Sigmoid colon (tissue), 6 donors: ENCODE measurements at regions not wholly inside any gene's neighbourhood (a gene's known extent, or its start where the extent isn't known, plus 50 kb on each side); places are given as distances from the start of the nearest gene placed in this dataset.

ENCODE experiments used
- DNase-seq: peaks from one replicate; pipeline ENCODE4 v3.0.0-alpha.2; 2019
- H3K27ac ChIP-seq, 4 donors: fragments of 200-600 bp; sonication (generic); one replicate each; pipeline ENCODE4 v1.5.1; 2016 to 2019; ENCODE audit warnings: mild to moderate bottlenecking in 1 of 4
- H3K27me3 ChIP-seq, 3 donors: fragments of 200-600 bp; sonication (generic); one replicate each; pipeline ENCODE4 v1.5.1; 2019; ENCODE audit warnings: mild to moderate bottlenecking in 1 of 3
- H3K36me3 ChIP-seq, 4 donors: fragments of 200-600 bp; sonication (generic); one replicate each; pipeline ENCODE4 v1.5.1; 2016 to 2019
- H3K4me1 ChIP-seq, 4 donors: fragments of 200-600 bp; sonication (generic); one replicate each; pipeline ENCODE4 v1.5.1; 2017 to 2019
- H3K4me3 ChIP-seq, 4 donors: fragments of 200-600 bp; sonication (generic); one replicate each; pipeline ENCODE4 v1.5.1; 2017 to 2019; ENCODE audit warnings: mild to moderate bottlenecking in 2 of 4, moderate library complexity in 1 of 4
- H3K9me3 ChIP-seq, 4 donors: fragments of 200-600 bp in 3 of 4; sonication (generic) in 3 of 4; one replicate each; pipeline versions ENCODE4 v1.5.1 to v1.6.1; 2013 to 2019
- CTCF ChIP-seq, 4 experiments: fragments of 450-650 bp in 3 of 4; fragments of 200-600 bp in 1 of 4; IDR thresholded peaks; one replicate each; pipeline ENCODE4 v1.5.1; 2016 to 2019; ENCODE audit warnings: antibody characterized with exemption in 4 of 4, mild to moderate bottlenecking in 3 of 4, moderate library complexity in 2 of 4
- EP300 ChIP-seq, 4 donors: sonication (generic); formaldehyde crosslinking; IDR thresholded peaks; one replicate each; pipeline ENCODE4 v1.6.1; 2017; ENCODE audit warnings: antibody characterized with exemption in 4 of 4
- POLR2A ChIP-seq, 2 donors: fragments of 450-650 bp; IDR thresholded peaks; one replicate each; pipeline ENCODE4 v1.6.1; 2016; ENCODE audit warnings: antibody characterized with exemption in 2 of 2, mild to moderate bottlenecking in 2 of 2, moderate library complexity in 2 of 2
- POLR2AphosphoS5 ChIP-seq, 4 donors: sonication (generic); formaldehyde crosslinking; IDR thresholded peaks; one replicate each; pipeline ENCODE4 v1.6.1; 2017; ENCODE audit warnings: antibody characterized with exemption in 4 of 4
- WGBS, 2 donors: extraction: QIAGEN DNeasy Blood & Tissue Kit; methylation state at CpG; one replicate each; pipeline ENCODE4 v1.1.7; 2013; 5-methylcytosine and 5-hydroxymethylcytosine counted together
- intact Hi-C: fragments of 100-400 bp; cut with DNase I; formaldehyde crosslinking; loops from one replicate; pipeline ENCODE4 v1.15.1; 2023
- donor health status: healthy with polysubstance abuse.
- donor health status: healthy.

- TF ChIP-seq CTCF (IDR thresholded peaks at IDR 0.05) (no peak), EP300 (IDR thresholded peaks at IDR 0.05) (no peak), POLR2A (IDR thresholded peaks at IDR 0.05) (no peak), POLR2AphosphoS5 (IDR thresholded peaks at IDR 0.05) (no peak)
- WGBS, 2 donors: 65 to 79% methylated on average over 3 of the region's 3 CpGs
- H3K27me3 ChIP-seq: no peaks in the 10 kb centered on the region
- H3K4me1 ChIP-seq: no peaks in the 10 kb centered on the region
- intact Hi-C loops: no loop called here
- DNase-seq: no peak
- no peaks in the 10 kb centered on the region for H3K9me3 ChIP-seq
- no peak overlapping the region for H3K4me3 ChIP-seq
- H3K36me3 ChIP-seq: no peaks in the 10 kb centered on the region
- no peak overlapping the region for H3K27ac ChIP-seq
Observed at GRCh38 chr5:100322483-100322882, 212.7 kb upstream of the FAM174A start.

GRCh38 chr5:100319885-100320284, 215.3 kb upstream of the FAM174A start:
- no peaks in the 10 kb centered on the region for H3K9me3 ChIP-seq
- no peak overlapping the region for H3K27ac ChIP-seq
- DNase-seq: no peak
- no peaks in the 10 kb centered on the region for H3K27me3 ChIP-seq
- TF ChIP-seq EP300 (IDR thresholded peaks at IDR 0.05) (no peak), POLR2A (IDR thresholded peaks at IDR 0.05) (no peak), POLR2AphosphoS5 (IDR thresholded peaks at IDR 0.05) (no peak)
- H3K36me3 ChIP-seq: no peaks in the 10 kb centered on the region
- no peak overlapping the region for H3K4me3 ChIP-seq
- 59 to 66% methylated on average over 2 of the region's 2 CpGs for WGBS, 2 donors
- H3K4me1 ChIP-seq: no peaks in the 10 kb centered on the region
- intact Hi-C loops: no loop called here

- no peak overlapping the region for H3K4me3 ChIP-seq
- DNase-seq: no peak
- H3K4me1 ChIP-seq: no peaks in the 10 kb centered on the region
- intact Hi-C loops: no loop called here
- H3K27me3 ChIP-seq: no peaks in the 10 kb centered on the region
- no peaks in the 10 kb centered on the region for H3K9me3 ChIP-seq
- WGBS, 2 donors: 30 to 47% methylated on average over 1 of the region's 1 CpG
- no peak for TF ChIP-seq EP300 (IDR thresholded peaks at IDR 0.05)
- TF ChIP-seq CTCF (IDR thresholded peaks at IDR 0.05): no peak
- TF ChIP-seq POLR2A (IDR thresholded peaks at IDR 0.05): no peak
- TF ChIP-seq POLR2AphosphoS5 (IDR thresholded peaks at IDR 0.05): no peak
- H3K36me3 ChIP-seq: no peaks in the 10 kb centered on the region
- no peak overlapping the region for H3K27ac ChIP-seq
Observed at GRCh38 chr5:100313657-100314056, 221.5 kb upstream of the FAM174A start.

GRCh38 chr5:100311806-100312205, 223.4 kb upstream of the FAM174A start:
- Histone ChIP-seq H3K4me1 (no peaks in the 10 kb centered on the region), H3K36me3 (no peaks in the 10 kb centered on the region), H3K9me3 (no peaks in the 10 kb centered on the region), H3K27me3 (no peaks in the 10 kb centered on the region), H3K4me3 (no peak overlapping the region), H3K27ac (no peak overlapping the region)
- no peak for TF ChIP-seq POLR2A (IDR thresholded peaks at IDR 0.05)
- no peak for TF ChIP-seq EP300 (IDR thresholded peaks at IDR 0.05)
- TF ChIP-seq CTCF (IDR thresholded peaks at IDR 0.05): no peak
- no peak for TF ChIP-seq POLR2AphosphoS5 (IDR thresholded peaks at IDR 0.05)
- no peak for DNase-seq
- WGBS, 2 donors: 20 to 29% methylated on average over 1 of the region's 1 CpG
- intact Hi-C loops: no loop called here

- H3K9me3 ChIP-seq: no peaks in the 10 kb centered on the region
- H3K36me3 ChIP-seq: no peaks in the 10 kb centered on the region
- TF ChIP-seq EP300 (IDR thresholded peaks at IDR 0.05): no peak
- TF ChIP-seq CTCF (IDR thresholded peaks at IDR 0.05): no peak
- TF ChIP-seq POLR2A (IDR thresholded peaks at IDR 0.05): no peak
- TF ChIP-seq POLR2AphosphoS5 (IDR thresholded peaks at IDR 0.05): no peak
- intact Hi-C loops: no loop called here
- no peaks in the 10 kb centered on the region for H3K4me1 ChIP-seq
- no peak for DNase-seq
- H3K4me3 ChIP-seq: no peak overlapping the region
- no peak overlapping the region for H3K27ac ChIP-seq
- H3K27me3 ChIP-seq: no peaks in the 10 kb centered on the region
Observed at GRCh38 chr5:100306000-100306399, 229.2 kb upstream of the FAM174A start.
